H1 (cell line): ENCODE measurements at regions not wholly inside any gene's neighbourhood (a gene's known extent, or its start where the extent isn't known, plus 50 kb on each side); places are given as distances from the start of the nearest gene placed in this dataset.
A peak's percentile ranks its signal among the peaks of the same experiment; 100 is the strongest.

Experiments used
- CTCF ChIA-PET: fragments of 300-600 bp; sonication (Branson Sonifier 250); formaldehyde crosslinking; loops from one replicate; lab custom pipeline; 2021; ENCODE audit not compliant: partially characterized antibody; lab: Charles Lee
- POLR2A ChIA-PET: fragments of 300-600 bp; sonication (Branson Sonifier 250); formaldehyde crosslinking; loops from one replicate; lab custom pipeline; 2021; ENCODE audit warnings: inconsistent platforms; ENCODE audit not compliant: partially characterized antibody; lab: Charles Lee
- DNase-seq, 2 experiments: peaks; one replicate each; pipeline versions ENCODE4 v3.0.0 to v3.0.0-alpha.2; 2010 to 2022; ENCODE audit warnings: low spot score in 2 of 2, low read depth in 1 of 2, mixed read lengths in 1 of 2
- FAIRE-seq: peaks from 2 replicates; lab custom pipeline; 2011; peaks lifted over from hg19 to GRCh38; lab: Jason Lieb, UNC
- H2AFZ ChIP-seq: 2 replicates; pipeline ENCODE4 v1.8.1; 2012; ENCODE audit warnings: low read length, inconsistent platforms
- H2AK5ac ChIP-seq: 2 replicates; pipeline ENCODE4 v1.6.1; 2013; ENCODE audit warnings: low read depth, low read length
- H2BK120ac ChIP-seq: replicated peaks from 2 replicates; pipeline ENCODE3; 2013; ENCODE audit warnings: low read depth, low read length, inconsistent platforms
- H2BK12ac ChIP-seq: 2 replicates; pipeline ENCODE4 v1.6.1; 2013; ENCODE audit warnings: low read depth, low read length
- H2BK15ac ChIP-seq: 2 replicates; pipeline ENCODE4 v1.6.1; 2013; ENCODE audit warnings: low read length
- H2BK20ac ChIP-seq: 2 replicates; pipeline ENCODE4 v1.6.1; 2013; ENCODE audit warnings: low read length
- H2BK5ac ChIP-seq: 2 replicates; pipeline ENCODE4 v1.6.1; 2013; ENCODE audit warnings: low read depth, low read length
- H3K14ac ChIP-seq: 2 replicates; pipeline ENCODE4 v1.6.1; 2013; ENCODE audit warnings: inconsistent platforms; ENCODE audit not compliant: insufficient read length
- H3K18ac ChIP-seq: 2 replicates; pipeline ENCODE4 v1.6.1; 2013; ENCODE audit warnings: low read length; ENCODE audit errors: extremely low read depth
- H3K23ac ChIP-seq: 2 replicates; pipeline ENCODE4 v1.6.1; 2013; ENCODE audit warnings: inconsistent platforms; ENCODE audit not compliant: insufficient read length
- H3K23me2 ChIP-seq: 2 replicates; pipeline ENCODE4 v1.6.1; 2013; ENCODE audit warnings: low read depth, low read length
- H3K27ac ChIP-seq: 2 replicates; pipeline ENCODE4 v1.6.1; 2011; ENCODE audit warnings: low read depth, low read length, inconsistent platforms
- H3K27me3 ChIP-seq, 4 experiments: replicated peaks in 1 of 4; 1 replicate in 1 of 4; 2 replicates in 3 of 4; pipeline versions ENCODE4 v1.6.1 to v1.8.1; 2011 to 2013; ENCODE audit warnings: low read length in 3 of 4, mild to moderate bottlenecking in 3 of 4, inconsistent platforms in 2 of 4, mixed read lengths in 2 of 4, moderate library complexity in 1 of 4; ENCODE audit not compliant: control insufficient read depth in 3 of 4, insufficient read depth in 3 of 4; ENCODE audit errors: extremely low read depth in 1 of 4
- H3K36me3 ChIP-seq, 4 experiments: 2 replicates each; pipeline versions ENCODE4 v1.6.1 to v1.8.1; 2011 to 2013; ENCODE audit warnings: mild to moderate bottlenecking in 4 of 4, low read length in 3 of 4, moderate library complexity in 2 of 4, control low read depth in 1 of 4, inconsistent platforms in 1 of 4; ENCODE audit not compliant: insufficient read depth in 4 of 4, control insufficient read depth in 2 of 4
- H3K4ac ChIP-seq: replicated peaks from 2 replicates; pipeline ENCODE3; 2013; ENCODE audit warnings: low read length, low read depth, mixed read lengths, inconsistent platforms; ENCODE audit not compliant: insufficient read length
- H3K4me1 ChIP-seq, 4 experiments: replicated peaks in 1 of 4; 1 replicate in 1 of 4; 2 replicates in 3 of 4; pipeline versions ENCODE4 v1.6.1 to v1.8.1; 2011 to 2013; ENCODE audit warnings: low read length in 3 of 4, inconsistent platforms in 2 of 4, mixed read lengths in 1 of 4; ENCODE audit not compliant: insufficient read depth in 4 of 4, control insufficient read depth in 3 of 4
- H3K4me2 ChIP-seq, 2 experiments: 2 replicates each; pipeline versions ENCODE4 v1.6.1 to v1.8.1; 2011 to 2013; ENCODE audit warnings: low read depth in 2 of 2, low read length in 2 of 2, control low read depth in 1 of 2, inconsistent platforms in 1 of 2, mild to moderate bottlenecking in 1 of 2; ENCODE audit not compliant: insufficient read depth in 1 of 2
- H3K4me3 ChIP-seq, 4 experiments: fragments of 200-600, 300-600 bp in 1 of 4; sonication (generic), shearing (Covaris generic), sonication (Bioruptor Twin) in 1 of 4; 2 replicates each; pipeline versions ENCODE4 v1.5.1 to v1.8.1; 2011 to 2016; ENCODE audit warnings: low read length in 4 of 4, low read depth in 3 of 4, control low read depth in 2 of 4, inconsistent platforms in 2 of 4, mild to moderate bottlenecking in 2 of 4, mixed read lengths in 1 of 4, moderate library complexity in 1 of 4; ENCODE audit not compliant: insufficient read depth in 2 of 4; ENCODE audit errors: extremely low read depth in 1 of 4
- H3K56ac ChIP-seq: replicated peaks from 2 replicates; pipeline ENCODE3; 2013; ENCODE audit warnings: low read depth, mild to moderate bottlenecking, mixed read lengths, low read length, inconsistent platforms; ENCODE audit not compliant: insufficient read length
- H3K79me1 ChIP-seq: 2 replicates; pipeline ENCODE4 v1.6.1; 2013; ENCODE audit warnings: low read depth, low read length, control low read depth
- H3K79me2 ChIP-seq, 2 experiments: 2 replicates each; pipeline versions ENCODE4 v1.6.1 to v1.8.1; 2012 to 2013; ENCODE audit warnings: low read length in 2 of 2, mild to moderate bottlenecking in 2 of 2, inconsistent platforms in 1 of 2; ENCODE audit not compliant: insufficient read depth in 2 of 2, control insufficient read depth in 1 of 2
- H3K9ac ChIP-seq, 4 experiments: replicated peaks in 1 of 4; 1 replicate in 1 of 4; 2 replicates in 3 of 4; pipeline versions ENCODE4 v1.6.1 to v1.8.1; 2011 to 2013; ENCODE audit warnings: low read depth in 3 of 4, low read length in 3 of 4, control low read depth in 2 of 4, mild to moderate bottlenecking in 2 of 4, moderate library complexity in 2 of 4, inconsistent platforms in 1 of 4; ENCODE audit errors: extremely low read depth in 1 of 4
- H3K9me3 ChIP-seq, 2 experiments: 2 replicates each; pipeline versions ENCODE4 v1.6.1 to v1.8.1; 2012 to 2013; ENCODE audit warnings: mild to moderate bottlenecking in 2 of 2, moderate library complexity in 2 of 2, control low read depth in 1 of 2, inconsistent platforms in 1 of 2, low read depth in 1 of 2, low read length in 1 of 2, mixed read lengths in 1 of 2; ENCODE audit not compliant: insufficient read depth in 2 of 2
- H4K20me1 ChIP-seq, 2 experiments: replicated peaks in 1 of 2; 2 replicates each; pipeline versions ENCODE3 to v1.8.1; 2011 to 2013; ENCODE audit warnings: inconsistent platforms in 2 of 2, low read length in 2 of 2, mild to moderate bottlenecking in 1 of 2; ENCODE audit not compliant: insufficient read depth in 2 of 2, control insufficient read depth in 1 of 2
- H4K5ac ChIP-seq: 2 replicates; pipeline ENCODE4 v1.6.1; 2013; ENCODE audit warnings: low read length, low read depth, mixed read lengths, inconsistent platforms; ENCODE audit not compliant: insufficient read length
- H4K8ac ChIP-seq: 2 replicates; pipeline ENCODE4 v1.8.0; 2013; ENCODE audit warnings: mild to moderate bottlenecking, moderate library complexity, low read length, inconsistent platforms; ENCODE audit not compliant: insufficient read depth; ENCODE audit errors: extremely low read depth
- H4K91ac ChIP-seq: replicated peaks from 2 replicates; pipeline ENCODE3; 2013; ENCODE audit warnings: low read length, mixed read lengths, inconsistent platforms; ENCODE audit not compliant: insufficient read length
- CEBPB ChIP-seq: IDR thresholded peaks from 2 replicates; pipeline ENCODE4 v1.6.1; 2012; ENCODE audit warnings: low read depth, low read length
- HDAC2 ChIP-seq, 2 experiments: fragments of 300-600 bp in 1 of 2; sonication (generic) in 1 of 2; IDR thresholded peaks; 2 replicates each; pipeline ENCODE4 v1.6.1; 2011 to 2012; ENCODE audit warnings: low read depth in 2 of 2, low read length in 2 of 2, mild to moderate bottlenecking in 2 of 2, moderate library complexity in 2 of 2, borderline replicate concordance in 1 of 2, inconsistent platforms in 1 of 2
- WGBS, 2 experiments: shearing (Covaris generic) in 1 of 2; methylation state at CpG; one replicate each; pipeline versions ENCODE4 v1.1.6 to v1.1.7; 2013 to 2015; ENCODE audit warnings: low lambda C conversion rate in 2 of 2, mixed read lengths in 2 of 2, inconsistent platforms in 1 of 2, low coverage in 1 of 2, missing lambda C conversion rate in 1 of 2; ENCODE audit not compliant: insufficient replicate concordance in 2 of 2, insufficient coverage in 1 of 2, insufficient read length in 1 of 2; ENCODE audit errors: extremely low coverage in 1 of 2, missing lambda C conversion rate in 1 of 2; 5-methylcytosine and 5-hydroxymethylcytosine counted together

- no peak overlapping the region for H3K18ac ChIP-seq
- H3K23me2 ChIP-seq: no peaks in the 10 kb centered on the region
- no peaks in the 10 kb centered on the region; a peak in 1 of 7 replicates for H3K27me3 ChIP-seq
- no peak overlapping the region for H3K4me3 ChIP-seq
- H2AK5ac ChIP-seq: no peak overlapping the region
- 0 out of 4 replicates have a peak, but pooled peaks cover 0 to 2% of the 10 kb centered on the region in 2 experiments for H3K79me2 ChIP-seq
- H3K56ac ChIP-seq: no peak overlapping the region
- H3K4ac ChIP-seq: no peak overlapping the region
- no peak overlapping the region for H3K14ac ChIP-seq
- no peak overlapping the region for H3K9ac ChIP-seq
- no peak overlapping the region for H2BK15ac ChIP-seq
- no peak overlapping the region for H2AFZ ChIP-seq
- TF ChIP-seq CEBPB (0 out of 2 replicates have a peak, but pooled peaks have one; percentile 3), HDAC2 (IDR thresholded peaks at IDR 0.05; ENCODE audit: borderline replicate concordance in 1 of 2, low read depth in 2 of 2, low read length in 2 of 2) (no peak)
- no peak overlapping the region for H3K27ac ChIP-seq
- no peak for FAIRE-seq
- H3K23ac ChIP-seq: no peak overlapping the region
- no peak overlapping the region for H2BK120ac ChIP-seq
- no peak overlapping the region for H2BK12ac ChIP-seq
- no peak overlapping the region for H3K4me2 ChIP-seq
- ChIA-PET CTCF (no interaction called here), POLR2A (no interaction called here)
- H4K5ac ChIP-seq: no peak overlapping the region
- DNase-seq: no peak
- no peaks in the 10 kb centered on the region for H4K20me1 ChIP-seq
- no peaks in the 10 kb centered on the region for H3K4me1 ChIP-seq
- no peak overlapping the region for H2BK20ac ChIP-seq
- no peak overlapping the region for H2BK5ac ChIP-seq
- no peak overlapping the region for H4K91ac ChIP-seq
- 85% methylated on average over 6 of the region's 6 CpGs; no CpG with 5 or more reads in 1 of the 2 experiments for WGBS, 2 experiments
- no peak overlapping the region for H4K8ac ChIP-seq
- no peaks in the 10 kb centered on the region for H3K36me3 ChIP-seq
- no peaks in the 10 kb centered on the region for H3K79me1 ChIP-seq
- H3K9me3 ChIP-seq: 0 out of 4 replicates have a peak, but pooled peaks cover 0 to 2% of the 10 kb centered on the region in 2 experiments
These were observed 379.8 kb downstream of the EFNA5 start for GRCh38 chr5:107290780-107291398.
